ENCODE measurements at regions not wholly inside any gene's neighbourhood (a gene's known extent, or its start where the extent isn't known, plus 50 kb on each side); places are given as distances from the start of the nearest gene placed in this dataset.

- Histone ChIP-seq H3K4me1 (ENCODE audit: control insufficient read depth, insufficient read depth, low read length) (no peaks in the 10 kb centered on the region), H3K9me3 (ENCODE audit: control insufficient read depth, insufficient read depth, low read length) (no peaks in the 10 kb centered on the region), H3K27ac (ENCODE audit: low read length) (no peak overlapping the region), H3K4me3 (ENCODE audit: low read length) (no peak overlapping the region), H3K27me3 (ENCODE audit: control insufficient read depth, insufficient read depth, low read length) (no peaks in the 10 kb centered on the region), H3K36me3 (ENCODE audit: control insufficient read depth, insufficient read depth, low read length) (no peaks in the 10 kb centered on the region)
- no peak for DNase-seq (ENCODE audit: low read depth, low spot score)
- WGBS (ENCODE audit: insufficient coverage, insufficient read length): no CpG with 5 or more reads among the region's 3 CpGs
Measured at GRCh38 chr1:102083192-102083591, 86.5 kb upstream of the OLFM3 start.

- Histone ChIP-seq H3K36me3 (ENCODE audit: control insufficient read depth, insufficient read depth, low read length) (no peaks in the 10 kb centered on the region), H3K27me3 (ENCODE audit: control insufficient read depth, insufficient read depth, low read length) (no peaks in the 10 kb centered on the region), H3K27ac (ENCODE audit: low read length) (no peak overlapping the region), H3K4me3 (ENCODE audit: low read length) (no peak overlapping the region), H3K9me3 (ENCODE audit: control insufficient read depth, insufficient read depth, low read length) (no peaks in the 10 kb centered on the region), H3K4me1 (ENCODE audit: control insufficient read depth, insufficient read depth, low read length) (no peaks in the 10 kb centered on the region)
- no peak for DNase-seq (ENCODE audit: low read depth, low spot score)
Measured at GRCh38 chr1:102074874-102075273, 78.1 kb upstream of the OLFM3 start.

GRCh38 chr1:102071451-102071850 lies 74.7 kb upstream of the OLFM3 start:
- Histone ChIP-seq H3K27ac (ENCODE audit: low read length) (no peak overlapping the region), H3K9me3 (ENCODE audit: control insufficient read depth, insufficient read depth, low read length) (no peaks in the 10 kb centered on the region), H3K27me3 (ENCODE audit: control insufficient read depth, insufficient read depth, low read length) (no peaks in the 10 kb centered on the region), H3K36me3 (ENCODE audit: control insufficient read depth, insufficient read depth, low read length) (no peaks in the 10 kb centered on the region), H3K4me3 (ENCODE audit: low read length) (no peak overlapping the region), H3K4me1 (ENCODE audit: control insufficient read depth, insufficient read depth, low read length) (no peaks in the 10 kb centered on the region)
- DNase-seq (ENCODE audit: low read depth, low spot score): no peak

GRCh38 chr1:102050556-102050955 lies 53.8 kb upstream of the OLFM3 start:
- DNase-seq (ENCODE audit: low read depth, low spot score): no peak
- Histone ChIP-seq H3K36me3 (ENCODE audit: control insufficient read depth, insufficient read depth, low read length) (no peaks in the 10 kb centered on the region), H3K9me3 (ENCODE audit: control insufficient read depth, insufficient read depth, low read length) (no peaks in the 10 kb centered on the region), H3K27ac (ENCODE audit: low read length) (no peak overlapping the region), H3K27me3 (ENCODE audit: control insufficient read depth, insufficient read depth, low read length) (no peaks in the 10 kb centered on the region), H3K4me1 (ENCODE audit: control insufficient read depth, insufficient read depth, low read length) (no peaks in the 10 kb centered on the region), H3K4me3 (ENCODE audit: low read length) (no peak overlapping the region)
- WGBS (ENCODE audit: insufficient coverage, insufficient read length): no CpG with 5 or more reads among the region's 1 CpG

- H3K4me3 ChIP-seq (ENCODE audit: low read length): no peak overlapping the region
- no peak overlapping the region for H3K27ac ChIP-seq (ENCODE audit: low read length)
- no peak for DNase-seq (ENCODE audit: low read depth, low spot score)
- no peaks in the 10 kb centered on the region for H3K36me3 ChIP-seq (ENCODE audit: control insufficient read depth, insufficient read depth, low read length)
- H3K27me3 ChIP-seq (ENCODE audit: control insufficient read depth, insufficient read depth, low read length): no peaks in the 10 kb centered on the region
- H3K4me1 ChIP-seq (ENCODE audit: control insufficient read depth, insufficient read depth, low read length): no peaks in the 10 kb centered on the region
- WGBS (ENCODE audit: insufficient coverage, insufficient read length): no CpG with 5 or more reads among the region's 2 CpGs
- no peaks in the 10 kb centered on the region for H3K9me3 ChIP-seq (ENCODE audit: control insufficient read depth, insufficient read depth, low read length)
Measured at GRCh38 chr1:102047724-102048123, 51.0 kb upstream of the OLFM3 start.
